ENCODE measurements at regions not wholly inside any gene's neighbourhood (a gene's known extent, or its start where the extent isn't known, plus 50 kb on each side); places are given as distances from the start of the nearest gene placed in this dataset.

GRCh38 chr13:107685876-107686275 is 529.5 kb downstream of the LIG4 start:
- TF ChIP-seq, protein P1, sequence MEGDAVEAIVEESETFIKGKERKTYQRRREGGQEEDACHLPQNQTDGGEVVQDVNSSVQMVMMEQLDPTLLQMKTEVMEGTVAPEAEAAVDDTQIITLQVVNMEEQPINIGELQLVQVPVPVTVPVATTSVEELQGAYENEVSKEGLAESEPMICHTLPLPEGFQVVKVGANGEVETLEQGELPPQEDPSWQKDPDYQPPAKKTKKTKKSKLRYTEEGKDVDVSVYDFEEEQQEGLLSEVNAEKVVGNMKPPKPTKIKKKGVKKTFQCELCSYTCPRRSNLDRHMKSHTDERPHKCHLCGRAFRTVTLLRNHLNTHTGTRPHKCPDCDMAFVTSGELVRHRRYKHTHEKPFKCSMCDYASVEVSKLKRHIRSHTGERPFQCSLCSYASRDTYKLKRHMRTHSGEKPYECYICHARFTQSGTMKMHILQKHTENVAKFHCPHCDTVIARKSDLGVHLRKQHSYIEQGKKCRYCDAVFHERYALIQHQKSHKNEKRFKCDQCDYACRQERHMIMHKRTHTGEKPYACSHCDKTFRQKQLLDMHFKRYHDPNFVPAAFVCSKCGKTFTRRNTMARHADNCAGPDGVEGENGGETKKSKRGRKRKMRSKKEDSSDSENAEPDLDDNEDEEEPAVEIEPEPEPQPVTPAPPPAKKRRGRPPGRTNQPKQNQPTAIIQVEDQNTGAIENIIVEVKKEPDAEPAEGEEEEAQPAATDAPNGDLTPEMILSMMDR (conservative IDR thresholded peaks at IDR 0.05; ENCODE audit: low read depth, low read length): no peak
- TF ChIP-seq EZH2 (IDR thresholded peaks at IDR 0.05; ENCODE audit: borderline replicate concordance, low read depth, low read length, poor library complexity, severe bottlenecking): no peak

Measured in A673 (cell line).